GM19467 (cell line): ENCODE measurements at regions not wholly inside any gene's neighbourhood (a gene's known extent, or its start where the extent isn't known, plus 50 kb on each side); places are given as distances from the start of the nearest gene placed in this dataset.

ENCODE experiments used
- ATAC-seq: cut with Tn5 transposase; IDR thresholded peaks from one replicate; pipeline ENCODE4 v1.9.1; 2021; ENCODE audit warnings: mild to moderate bottlenecking, moderate library complexity; ENCODE audit not compliant: unreplicated experiment

- ATAC-seq = no peak
These were observed 96.7 kb upstream of the ARAP3 start for GRCh38 chr5:141778683-141779082.

GRCh38 chr5:141778206-141778605 lies 96.2 kb upstream of the ARAP3 start:
- no peak for ATAC-seq

DNA sequence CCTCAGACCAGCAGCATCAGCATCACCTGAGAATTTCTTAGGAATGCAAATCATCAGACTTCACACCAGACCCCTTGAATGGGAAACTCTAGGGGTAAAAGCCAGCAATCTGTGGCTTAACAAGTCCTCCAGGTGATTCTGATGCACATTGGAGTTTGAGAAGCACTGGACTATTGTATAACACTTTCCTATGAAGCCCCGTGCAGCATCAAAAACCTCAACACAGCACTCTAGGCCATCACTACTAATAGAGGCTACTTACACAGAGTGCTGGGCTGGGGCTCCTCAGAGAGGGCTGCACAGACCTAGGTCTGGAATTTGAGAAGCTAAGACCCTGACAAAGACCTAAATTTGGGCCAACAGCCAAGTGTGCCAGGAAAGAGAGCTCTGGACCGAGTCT lies 95.7 kb upstream of the ARAP3 start:
- no peak for ATAC-seq

- no peak for ATAC-seq
These were observed 95.1 kb upstream of the ARAP3 start for GRCh38 chr5:141777130-141777529.

- no peak for ATAC-seq
These were observed 91.9 kb upstream of the ARAP3 start for GRCh38 chr5:141773779-141774562.

DNA sequence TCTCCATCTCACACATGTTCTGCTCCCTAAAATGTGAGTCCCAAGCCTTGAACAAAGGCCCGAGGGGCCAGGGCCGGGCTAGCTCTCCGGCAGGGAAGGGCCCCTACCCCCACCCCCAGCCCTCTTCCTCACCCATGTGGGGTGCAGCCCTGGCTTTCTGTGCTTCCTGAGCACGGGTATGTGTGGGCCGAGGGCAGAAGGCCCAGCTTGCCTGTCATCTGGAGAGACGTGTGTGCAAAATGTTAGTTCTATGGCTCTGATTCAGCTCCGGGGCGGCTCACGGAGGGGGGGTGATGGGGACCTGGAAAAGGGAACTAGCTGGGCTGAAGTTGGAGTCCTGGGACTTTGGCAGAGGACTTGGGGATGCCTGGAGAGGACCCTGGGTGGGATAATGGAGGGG lies 90.3 kb upstream of the ARAP3 start:
- ATAC-seq = no peak

DNA sequence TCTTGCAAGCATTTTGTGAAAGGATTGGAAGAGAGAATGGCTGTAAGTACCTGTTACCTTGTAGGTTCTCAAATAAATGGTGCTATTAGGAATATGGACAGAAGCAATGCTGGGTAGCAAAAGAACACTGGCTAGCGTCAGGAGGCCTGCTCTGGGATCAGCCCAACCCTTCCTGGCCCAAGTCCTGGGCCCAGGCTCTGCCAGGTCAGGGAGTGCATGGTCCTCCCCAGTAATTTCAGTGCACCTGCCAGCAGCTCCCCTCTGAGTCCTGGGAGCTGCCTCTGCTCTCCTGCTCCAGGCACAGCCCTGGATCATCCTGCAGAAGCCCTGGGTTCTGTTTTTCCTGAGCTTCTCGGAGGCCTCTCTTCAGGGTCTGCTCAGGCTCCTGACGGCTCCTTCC lies 89.5 kb upstream of the ARAP3 start:
- ATAC-seq = no peak

DNA sequence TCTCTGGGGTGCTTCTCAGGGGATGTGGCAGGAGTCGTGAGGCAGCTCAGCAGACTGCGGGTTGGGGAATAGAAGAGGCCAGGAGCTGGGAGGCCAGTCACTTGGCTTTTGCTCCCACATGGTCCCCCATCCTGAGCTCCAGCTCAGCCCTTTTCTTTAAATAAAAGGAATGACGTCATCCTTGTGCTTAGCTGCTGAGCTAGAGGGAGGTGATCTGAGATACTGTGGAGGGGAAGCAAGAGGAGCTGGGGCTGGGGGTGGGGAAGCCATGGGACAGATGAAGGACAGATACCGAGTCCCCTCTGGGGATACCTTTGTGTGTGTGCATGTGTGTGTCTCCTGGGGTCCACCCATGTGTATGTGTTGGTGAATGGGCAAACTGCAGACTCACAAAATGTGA lies 89.0 kb upstream of the ARAP3 start:
- no peak for ATAC-seq

DNA sequence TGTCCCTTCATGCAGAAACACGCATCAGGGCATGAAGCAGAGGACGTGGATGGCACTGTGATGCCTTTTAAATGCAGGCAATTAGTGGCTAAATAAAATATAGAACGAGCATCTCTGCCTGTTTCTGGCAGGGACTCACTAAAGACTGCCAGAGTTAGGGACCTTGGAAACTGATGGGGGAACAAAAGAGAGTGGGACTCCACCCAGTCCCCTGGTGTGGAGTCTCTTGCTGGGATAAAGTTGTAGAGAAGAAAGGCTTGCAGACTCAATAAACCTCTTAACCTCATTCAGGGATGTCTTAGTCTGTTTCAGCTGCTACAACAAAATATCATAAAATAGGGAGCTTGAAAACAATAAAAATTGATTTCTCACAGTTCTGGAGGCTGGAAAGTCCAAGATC lies 87.6 kb upstream of the ARAP3 start:
- ATAC-seq = no peak

GRCh38 chr5:141767671-141768070 lies 85.6 kb upstream of the ARAP3 start:
- no peak for ATAC-seq

DNA sequence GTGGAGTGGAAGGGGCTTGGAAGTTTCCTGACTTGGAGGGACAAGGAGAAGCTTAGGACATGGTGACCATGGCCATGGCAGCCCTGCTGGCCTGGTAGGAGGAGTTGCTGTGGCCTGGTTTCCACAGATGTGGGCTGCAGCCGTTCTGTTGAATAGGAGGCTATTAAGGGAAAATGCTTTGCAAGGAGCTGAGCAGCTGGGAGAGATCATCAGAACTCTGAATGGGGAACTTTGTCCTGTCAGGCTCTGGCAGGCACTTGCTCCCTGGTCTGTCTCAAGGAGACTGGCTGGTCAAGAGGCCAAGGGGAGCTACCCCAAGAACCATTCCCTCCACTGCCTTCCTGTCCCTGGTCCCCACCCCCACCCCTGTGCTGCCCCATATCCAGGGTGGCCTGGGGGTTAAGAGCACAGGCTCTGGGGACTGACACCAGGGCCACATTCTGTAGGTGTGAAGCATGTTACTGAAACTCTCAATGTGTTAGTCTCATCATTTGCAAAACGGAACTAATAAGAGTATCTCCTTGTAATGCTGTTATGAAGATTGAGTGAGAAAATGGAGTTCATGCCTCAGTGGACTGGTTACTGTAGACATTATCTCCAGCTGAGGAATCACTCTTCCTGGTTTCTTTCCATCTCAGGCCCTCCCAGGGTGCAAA lies 84.0 kb upstream of the ARAP3 start:
- ATAC-seq = no peak

- no peak for ATAC-seq
These were observed 81.5 kb upstream of the ARAP3 start for GRCh38 chr5:141763541-141763940.

DNA sequence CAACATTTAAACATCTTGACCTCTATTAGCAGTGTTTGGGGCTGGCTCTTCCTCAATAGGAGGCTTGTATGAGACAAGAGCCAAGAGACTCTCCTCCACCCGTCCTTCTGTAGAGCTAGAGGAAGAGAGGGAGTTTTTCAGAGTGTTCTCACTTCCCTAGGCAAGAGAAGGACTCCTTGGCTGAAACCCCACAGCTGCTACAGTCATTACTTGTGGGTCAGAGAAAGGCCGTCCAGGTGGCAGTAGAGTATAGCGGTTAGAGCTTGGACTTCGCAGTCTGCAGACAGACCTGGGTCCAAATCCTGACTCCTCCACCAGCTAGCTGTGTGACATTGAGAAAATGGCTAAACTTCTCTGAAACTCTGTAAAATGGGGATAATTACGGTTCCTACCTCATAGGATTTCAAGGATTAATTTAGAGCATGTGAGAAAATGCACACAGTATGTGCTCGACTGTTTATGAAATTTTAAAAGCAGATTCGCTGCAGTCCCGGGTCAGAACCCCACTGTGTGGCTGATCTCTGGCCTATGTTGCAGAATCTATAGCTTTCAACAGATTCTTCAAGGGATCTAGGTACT lies 80.8 kb upstream of the ARAP3 start:
- no peak for ATAC-seq

DNA sequence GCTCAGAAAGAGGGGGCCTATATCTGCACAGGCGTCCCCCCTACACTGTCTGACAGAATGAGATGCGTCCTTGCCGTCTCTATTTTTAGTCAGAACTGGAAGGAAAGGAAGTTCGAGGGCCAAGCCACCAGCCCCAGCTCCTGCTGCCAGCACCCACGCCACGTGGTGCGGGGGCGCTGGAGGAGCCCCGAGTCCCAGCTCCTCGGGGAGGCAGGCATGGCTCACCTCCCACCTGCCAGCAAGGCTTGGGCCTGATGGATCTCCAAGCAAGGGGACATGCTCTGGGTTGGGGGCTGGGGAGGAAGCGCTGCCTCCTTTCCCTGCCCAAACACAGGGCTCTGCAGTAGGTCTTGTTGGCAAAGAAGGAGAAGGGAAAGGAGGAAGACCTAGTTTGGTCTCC lies 80.3 kb upstream of the ARAP3 start:
- ATAC-seq = no peak

DNA sequence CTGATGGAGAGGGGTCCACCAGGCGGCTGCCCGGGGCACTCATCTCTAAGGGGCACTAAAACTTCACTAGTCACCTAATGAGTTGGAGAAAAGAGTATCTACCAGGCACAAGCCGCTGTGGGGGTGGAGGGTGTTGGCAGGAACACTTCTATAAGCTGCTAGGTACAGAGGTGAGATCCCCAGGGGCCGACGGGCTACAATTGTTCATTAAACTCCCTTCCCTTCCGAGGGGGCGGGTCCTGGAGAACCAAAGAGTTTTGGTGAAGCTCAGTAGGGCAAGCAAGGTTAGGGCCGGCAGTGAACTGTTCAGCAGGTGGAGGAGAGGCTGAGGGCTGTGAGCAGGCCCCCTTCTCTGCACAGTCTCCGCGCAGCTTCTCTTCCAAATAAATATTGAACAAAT lies 78.7 kb upstream of the ARAP3 start:
- ATAC-seq = no peak

DNA sequence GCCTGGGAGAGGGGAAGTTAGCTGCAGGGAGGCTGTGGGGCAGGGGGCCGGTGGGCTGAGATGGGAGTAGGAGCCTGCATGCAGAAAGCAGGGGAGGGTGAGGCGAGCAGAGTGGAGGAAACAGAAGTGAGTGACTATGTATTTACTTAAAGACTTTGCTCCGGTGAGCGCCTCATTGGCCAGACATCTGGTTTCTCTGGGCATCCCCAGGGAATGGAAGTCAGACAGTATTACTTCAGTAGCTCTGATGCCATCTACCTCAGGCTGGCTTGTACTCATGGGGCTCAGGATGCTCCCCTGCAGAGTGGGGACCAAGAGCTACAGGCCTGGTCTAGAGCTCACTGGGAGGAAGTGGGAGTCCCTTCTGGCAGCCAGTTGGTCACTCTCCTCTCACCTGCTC lies 78.2 kb upstream of the ARAP3 start:
- no peak for ATAC-seq

GRCh38 chr5:141758310-141758998 lies 76.4 kb upstream of the ARAP3 start:
- no peak for ATAC-seq

GRCh38 chr5:141757402-141757801 lies 75.4 kb upstream of the ARAP3 start:
- no peak for ATAC-seq

DNA sequence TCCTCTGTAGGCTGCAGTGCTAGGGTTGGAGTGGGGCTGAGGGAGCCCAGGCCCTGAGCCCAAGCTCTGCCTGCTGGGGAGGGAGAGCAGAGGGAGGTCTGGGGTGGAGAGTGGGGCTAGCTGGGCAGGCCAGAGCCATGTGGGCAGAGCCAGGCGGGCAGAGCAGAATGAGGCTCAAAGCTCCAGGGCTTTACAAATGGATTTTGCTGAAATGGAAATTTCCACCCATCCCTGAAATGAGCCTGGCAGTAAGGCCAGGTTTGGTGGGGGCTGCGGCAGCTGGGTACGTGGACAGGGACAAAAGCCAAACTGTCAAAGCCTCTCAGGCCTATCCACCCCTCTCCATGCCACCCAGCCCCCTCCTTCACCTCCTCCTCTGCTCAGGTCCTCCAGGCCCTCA lies 74.2 kb upstream of the ARAP3 start:
- no peak for ATAC-seq

DNA sequence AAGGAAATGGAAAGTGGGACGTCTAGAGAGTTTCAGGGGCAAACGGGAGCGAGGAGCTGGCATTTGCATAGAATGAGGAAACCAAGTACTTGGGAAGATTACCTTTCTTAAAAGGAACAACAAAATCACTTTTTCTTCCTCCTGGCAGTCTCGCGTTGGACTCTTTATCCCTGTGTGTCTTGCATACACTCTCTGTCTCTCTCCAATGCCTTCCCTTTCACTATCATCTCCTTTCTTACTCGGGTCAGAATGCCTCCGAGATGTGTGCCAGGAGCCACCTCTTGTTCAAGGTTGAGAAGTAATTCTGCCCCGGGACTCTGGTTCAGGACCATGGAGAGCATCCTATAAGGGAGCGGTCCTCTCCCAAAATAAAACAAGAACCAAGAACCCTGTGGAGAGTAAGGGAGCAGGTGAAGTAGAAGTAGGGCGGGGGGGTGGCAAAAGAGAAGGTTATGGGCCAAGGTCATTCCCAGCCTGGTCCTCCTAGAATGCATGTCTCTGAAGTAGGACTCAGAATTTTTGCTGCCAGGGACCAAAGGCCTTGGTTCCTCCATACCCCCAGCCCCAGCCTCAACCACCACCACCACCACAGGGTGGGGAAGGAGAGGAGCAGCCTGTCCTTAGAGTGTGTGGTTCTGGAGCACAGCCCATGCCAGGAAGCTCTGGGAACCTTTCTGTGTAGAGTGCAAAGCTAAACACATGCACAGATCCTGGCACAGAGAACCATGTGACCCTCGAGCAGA lies 72.1 kb upstream of the ARAP3 start:
- ATAC-seq = no peak
